HEK293T (cell line): ENCODE measurements at regions not wholly inside any gene's neighbourhood (a gene's known extent, or its start where the extent isn't known, plus 50 kb on each side); places are given as distances from the start of the nearest gene placed in this dataset.

Source experiments
- CTCF ChIA-PET: fragments of 350-600 bp; formaldehyde crosslinking; extraction: SDS; loops from one replicate; lab custom pipeline; 2021; ENCODE audit warnings: antibody characterized with exemption, inconsistent platforms; lab: Yijun Ruan, JAX
- POLR2A ChIA-PET: fragments of 350-600 bp; formaldehyde crosslinking; extraction: SDS; loops from one replicate; lab custom pipeline; 2020; ENCODE audit warnings: antibody characterized with exemption, inconsistent platforms; lab: Yijun Ruan, JAX
- DNase-seq: peaks from one replicate; pipeline ENCODE4 v3.0.0; 2012; ENCODE audit warnings: mixed read lengths; ENCODE audit errors: extremely low spot score
- ARNT ChIP-seq: fragments of 450-650 bp; IDR thresholded peaks from 2 replicates; pipeline ENCODE4 v1.6.1; 2017; ENCODE audit warnings: mild to moderate bottlenecking
- BHLHE40 ChIP-seq: fragments of 450-650 bp; IDR thresholded peaks from 2 replicates; pipeline ENCODE4 v1.6.1; 2016; ENCODE audit warnings: mild to moderate bottlenecking, moderate library complexity, borderline replicate concordance
- CTBP1 ChIP-seq: fragments of 450-650 bp; IDR thresholded peaks from 2 replicates; pipeline ENCODE4 v1.6.1; 2016; ENCODE audit warnings: borderline replicate concordance
- ELF4 ChIP-seq: fragments of 450-650 bp; IDR thresholded peaks from 2 replicates; pipeline ENCODE4 v1.6.1; 2017; ENCODE audit warnings: antibody characterized with exemption
- FOXA1 ChIP-seq: fragments of 450-650 bp; IDR thresholded peaks from 2 replicates; pipeline ENCODE4 v1.6.1; 2016; ENCODE audit warnings: mild to moderate bottlenecking
- FOXK2 ChIP-seq: fragments of 450-650 bp; IDR thresholded peaks from 2 replicates; pipeline ENCODE4 v1.6.1; 2016; ENCODE audit warnings: mild to moderate bottlenecking
- FOXM1 ChIP-seq: fragments of 450-650 bp; IDR thresholded peaks from 2 replicates; pipeline ENCODE4 v1.6.1; 2017; ENCODE audit warnings: mild to moderate bottlenecking, borderline replicate concordance
- HDGF ChIP-seq: fragments of 450-650 bp; IDR thresholded peaks from 2 replicates; pipeline ENCODE4 v1.6.1; 2017; ENCODE audit warnings: antibody characterized with exemption, borderline replicate concordance
- L3MBTL2 ChIP-seq: fragments of 450-650 bp; conservative IDR thresholded peaks from 2 replicates; pipeline ENCODE4 v1.6.1; 2016; ENCODE audit warnings: mild to moderate bottlenecking
- LEF1 ChIP-seq: fragments of 450-650 bp; IDR thresholded peaks from 2 replicates; pipeline ENCODE4 v1.6.1; 2017; ENCODE audit warnings: mild to moderate bottlenecking, borderline replicate concordance
- NFRKB ChIP-seq: fragments of 450-650 bp; IDR thresholded peaks from 2 replicates; pipeline ENCODE4 v1.6.1; 2016; ENCODE audit warnings: mild to moderate bottlenecking, moderate library complexity
- SP1 ChIP-seq: fragments of 450-650 bp; IDR thresholded peaks from 2 replicates; pipeline ENCODE4 v1.6.1; 2017
- SUZ12 ChIP-seq: fragments of 450-650 bp; IDR thresholded peaks from 2 replicates; pipeline ENCODE4 v1.6.1; 2016; ENCODE audit warnings: mild to moderate bottlenecking
- TARDBP ChIP-seq: fragments of 450-650 bp; IDR thresholded peaks from 2 replicates; pipeline ENCODE4 v1.6.1; 2016
- ZNF384 ChIP-seq: fragments of 450-650 bp; IDR thresholded peaks from 2 replicates; pipeline ENCODE4 v1.6.1; 2016
- TF ChIP-seq, protein P1 (sequence below): fragments of 450-650 bp; IDR thresholded peaks from 2 replicates; pipeline ENCODE4 v1.6.1; 2016

DNA sequence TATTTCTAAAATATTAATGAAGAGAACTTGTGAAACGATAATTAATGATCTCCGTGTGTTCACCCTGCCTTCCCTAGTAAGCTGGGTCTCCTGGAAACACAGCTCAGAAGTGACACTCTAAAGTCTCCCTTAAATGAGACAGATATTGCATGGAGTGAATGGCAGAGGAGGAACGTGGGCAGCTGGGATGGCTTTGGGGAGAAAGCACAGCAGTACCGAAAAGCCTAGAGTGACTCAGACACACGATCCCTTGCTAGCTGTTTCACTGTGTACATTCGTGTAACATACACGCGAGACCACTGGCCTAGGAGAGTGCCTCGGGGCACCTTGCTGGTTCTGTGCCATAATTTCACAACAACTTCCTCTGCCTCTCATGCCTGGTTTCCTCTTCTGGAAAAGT, 199.9 kb upstream of the TCERG1L start:
- DNase-seq, result no peak
- no peak for TF ChIP-seq FOXA1
- POLR2A ChIA-PET, result no interaction called here
- CTCF ChIA-PET, result no interaction called here

DNA sequence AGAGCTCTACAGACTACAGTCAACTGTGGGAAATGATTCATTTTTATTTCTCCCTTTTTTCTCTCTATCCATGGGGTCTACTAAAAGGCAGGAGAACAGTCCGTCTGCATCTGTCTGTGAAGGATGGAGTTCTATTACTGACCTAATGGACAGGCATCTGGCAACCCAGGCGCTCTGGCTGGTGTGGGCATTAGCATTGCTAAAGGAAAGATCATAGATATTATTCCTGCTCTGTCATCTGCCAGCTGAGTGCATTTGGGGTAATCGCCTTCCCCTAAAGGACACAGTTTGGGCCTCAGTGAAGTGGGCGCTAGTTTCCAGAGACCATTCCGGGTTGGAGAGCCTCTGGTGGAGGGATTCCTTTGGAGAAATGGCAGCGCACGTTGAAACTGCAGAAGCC, 201.3 kb upstream of the TCERG1L start:
- ChIA-PET POLR2A (no interaction called here), CTCF (no interaction called here)
- DNase-seq, result no peak
- TF ChIP-seq FOXM1, result no peak
- no peak for TF ChIP-seq ARNT
- no peak for TF ChIP-seq TARDBP
- no peak for TF ChIP-seq SUZ12
- no peak for TF ChIP-seq HDGF
- TF ChIP-seq BHLHE40, result no peak
- no peak for TF ChIP-seq NFRKB
- no peak for TF ChIP-seq FOXA1
- no peak for TF ChIP-seq L3MBTL2
- TF ChIP-seq ELF4, result no peak
- TF ChIP-seq CTBP1, result no peak
- no peak for TF ChIP-seq SP1
- TF ChIP-seq, protein P1, sequence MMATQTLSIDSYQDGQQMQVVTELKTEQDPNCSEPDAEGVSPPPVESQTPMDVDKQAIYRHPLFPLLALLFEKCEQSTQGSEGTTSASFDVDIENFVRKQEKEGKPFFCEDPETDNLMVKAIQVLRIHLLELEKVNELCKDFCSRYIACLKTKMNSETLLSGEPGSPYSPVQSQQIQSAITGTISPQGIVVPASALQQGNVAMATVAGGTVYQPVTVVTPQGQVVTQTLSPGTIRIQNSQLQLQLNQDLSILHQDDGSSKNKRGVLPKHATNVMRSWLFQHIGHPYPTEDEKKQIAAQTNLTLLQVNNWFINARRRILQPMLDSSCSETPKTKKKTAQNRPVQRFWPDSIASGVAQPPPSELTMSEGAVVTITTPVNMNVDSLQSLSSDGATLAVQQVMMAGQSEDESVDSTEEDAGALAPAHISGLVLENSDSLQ, result no peak
- TF ChIP-seq FOXK2, result no peak
- no peak for TF ChIP-seq LEF1
- TF ChIP-seq ZNF384, result no peak

DNA sequence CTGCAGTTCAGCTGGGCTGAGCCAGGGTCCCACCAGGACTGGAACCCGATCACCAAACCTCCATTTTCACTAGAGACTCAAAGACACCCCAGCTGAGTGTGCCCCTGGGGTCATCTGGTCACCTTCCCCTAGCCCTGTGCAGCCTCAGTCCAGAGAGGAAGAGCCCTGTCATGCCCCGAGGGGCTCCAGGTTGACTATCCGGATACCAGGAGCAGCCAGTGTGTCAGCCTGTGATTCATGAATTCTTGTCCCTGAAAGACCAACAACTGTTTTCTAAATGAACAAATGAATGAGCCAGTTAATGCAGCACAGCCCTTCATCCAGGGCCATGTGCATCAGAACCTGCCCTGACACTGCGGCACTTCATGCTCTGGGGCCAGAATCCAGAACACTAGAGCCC, 201.9 kb upstream of the TCERG1L start:
- ChIA-PET POLR2A (no interaction called here), CTCF (no interaction called here)
- TF ChIP-seq, protein P1, result no peak
- TF ChIP-seq SP1 (no peak), FOXM1 (no peak), HDGF (no peak), TARDBP (no peak), FOXA1 (no peak), FOXK2 (no peak), ARNT (no peak), CTBP1 (no peak), SUZ12 (no peak), ELF4 (no peak), L3MBTL2 (no peak), LEF1 (no peak), BHLHE40 (no peak), NFRKB (no peak)
- DNase-seq, result no peak

DNA sequence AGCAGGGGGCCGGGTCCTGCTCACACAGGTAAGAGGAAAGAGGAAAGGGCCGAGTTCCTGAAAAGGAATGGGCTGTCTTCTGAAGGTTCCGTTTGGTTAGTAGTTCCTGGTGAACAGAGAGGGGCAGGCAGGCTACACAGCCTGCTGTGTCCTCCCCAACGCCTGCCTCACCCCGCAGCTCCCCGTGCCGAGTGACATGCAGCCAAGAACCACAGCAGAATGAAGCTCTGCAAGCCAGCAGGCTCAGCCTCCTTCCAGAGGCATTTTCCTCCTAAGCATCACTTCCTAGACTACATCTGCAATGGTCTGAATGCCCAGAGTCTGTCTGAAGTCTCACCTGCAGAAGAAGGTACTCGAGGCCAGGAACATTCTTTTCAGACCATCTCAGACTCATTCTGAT, 202.4 kb upstream of the TCERG1L start:
- ChIA-PET POLR2A (no interaction called here), CTCF (no interaction called here)
- DNase-seq, result no peak
- TF ChIP-seq FOXM1 (no peak), TARDBP (no peak), L3MBTL2 (no peak), ELF4 (no peak), ZNF384 (no peak)

DNA sequence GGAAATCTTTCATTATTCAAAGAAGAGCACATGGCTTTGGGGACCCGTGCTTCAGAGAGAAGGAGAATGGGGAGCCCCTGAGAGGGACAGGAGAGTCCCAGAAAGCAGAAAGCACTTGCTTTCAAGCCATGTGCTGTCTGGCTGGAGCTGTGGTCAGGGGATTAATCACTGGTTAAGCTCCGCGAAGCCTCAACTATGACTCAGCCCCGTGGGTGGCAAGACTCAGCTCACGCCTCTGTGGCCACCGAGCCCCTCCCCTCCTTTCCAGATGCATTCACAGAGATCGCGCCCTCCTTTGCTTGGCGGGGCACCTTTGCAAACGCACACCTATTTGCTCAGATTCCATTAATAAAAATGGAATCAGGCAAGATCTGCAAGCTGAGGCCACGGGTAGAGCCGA, 202.9 kb upstream of the TCERG1L start:
- no peak for TF ChIP-seq FOXA1
- TF ChIP-seq ARNT, result no peak
- TF ChIP-seq L3MBTL2, result no peak
- TF ChIP-seq BHLHE40, result no peak
- no peak for TF ChIP-seq FOXM1
- TF ChIP-seq NFRKB, result no peak
- TF ChIP-seq SP1, result no peak
- TF ChIP-seq TARDBP, result no peak
- TF ChIP-seq LEF1, result no peak
- TF ChIP-seq SUZ12, result no peak
- no peak for TF ChIP-seq CTBP1
- no peak for TF ChIP-seq HDGF
- no peak for TF ChIP-seq ZNF384
- no peak for TF ChIP-seq FOXK2
- POLR2A ChIA-PET, result no interaction called here
- DNase-seq, result no peak
- CTCF ChIA-PET, result no interaction called here

DNA sequence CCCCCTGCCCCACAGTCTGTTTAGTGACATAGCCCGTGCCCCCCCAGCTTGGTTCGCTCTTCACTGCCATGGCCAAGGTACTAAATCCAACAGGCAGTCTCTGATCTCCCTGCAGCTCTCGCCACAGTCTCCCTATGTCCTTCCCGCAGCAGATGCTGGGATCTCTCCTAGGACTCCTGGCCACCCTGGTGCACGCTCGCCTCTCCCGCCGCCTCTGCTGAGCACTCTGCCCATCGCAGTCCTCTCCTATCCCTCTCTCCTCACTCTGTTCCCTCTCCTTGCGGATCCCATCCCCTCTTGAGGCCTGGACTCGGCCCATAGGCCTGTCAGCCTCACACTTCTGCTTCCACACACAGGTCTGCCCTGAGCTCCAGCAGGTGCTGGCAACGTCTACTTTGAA, 204.8 kb upstream of the TCERG1L start:
- ChIA-PET POLR2A (no interaction called here), CTCF (no interaction called here)
- no peak for TF ChIP-seq TARDBP
- no peak for TF ChIP-seq CTBP1
- TF ChIP-seq BHLHE40, result no peak
- TF ChIP-seq L3MBTL2, result no peak
- TF ChIP-seq FOXM1, result no peak
- no peak for TF ChIP-seq SP1
- TF ChIP-seq HDGF, result no peak
- no peak for TF ChIP-seq LEF1
- TF ChIP-seq ARNT, result no peak
- no peak for TF ChIP-seq ZNF384
- TF ChIP-seq, protein P1, result no peak
- TF ChIP-seq FOXK2, result no peak
- TF ChIP-seq ELF4, result no peak
- DNase-seq, result no peak

DNA sequence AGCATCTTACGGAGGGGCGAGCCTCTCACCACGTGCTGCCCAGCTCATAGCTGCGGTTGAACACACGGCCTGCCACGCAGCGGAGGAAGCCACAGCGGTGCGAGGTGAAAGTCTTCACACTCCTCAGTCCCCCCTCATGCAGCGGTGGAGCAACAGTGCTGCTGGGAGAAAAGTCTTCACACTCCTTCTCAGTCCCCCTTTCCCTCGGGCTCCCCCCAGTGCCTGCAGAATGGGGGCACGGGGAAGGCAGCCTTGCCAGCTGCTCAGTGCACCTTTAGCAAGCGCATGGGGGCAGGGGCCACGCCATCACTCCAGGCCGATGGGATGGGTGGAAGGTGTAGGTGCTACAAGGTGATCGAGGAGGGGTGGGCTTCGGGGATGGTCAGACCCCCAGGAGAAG, 206.3 kb upstream of the TCERG1L start:
- no peak for DNase-seq
- CTCF ChIA-PET, result no interaction called here
- POLR2A ChIA-PET, result no interaction called here
- TF ChIP-seq FOXA1 (no peak), BHLHE40 (no peak), L3MBTL2 (no peak), ZNF384 (no peak), SP1 (no peak), ARNT (no peak), NFRKB (no peak), HDGF (no peak), FOXK2 (no peak), TARDBP (no peak), ELF4 (no peak), LEF1 (no peak), SUZ12 (no peak), CTBP1 (no peak), FOXM1 (no peak)
- TF ChIP-seq, protein P1, result no peak
